Endothelial cell of umbilical vein (primary cell): ENCODE measurements at regions not wholly inside any gene's neighbourhood (a gene's known extent, or its start where the extent isn't known, plus 50 kb on each side); places are given as distances from the start of the nearest gene placed in this dataset.

Experiments
- BruUV-seq: library from RNA; stranded (reverse); fragments of 400-500 nt; replicated peaks from 2 replicates; lab custom pipeline; 2021; lab: Mats Ljungman, UMichigan
- CTCF ChIA-PET: fragments of 300-600, 350-600 bp; sonication (Branson Sonifier 250); formaldehyde crosslinking; loops from one replicate; lab custom pipeline; 2021; ENCODE audit warnings: antibody characterized with exemption, inconsistent platforms; lab: Charles Lee
- POLR2A ChIA-PET: fragments of 300-600, 350-600 bp; sonication (Branson Sonifier 250); formaldehyde crosslinking; loops from one replicate; lab custom pipeline; 2021; ENCODE audit warnings: antibody characterized with exemption, inconsistent platforms; lab: Charles Lee
- DNase-seq: peaks from one replicate; pipeline ENCODE4 v3.0.0-alpha.2; 2011; ENCODE audit warnings: low read depth, low spot score
- FAIRE-seq: peaks from 2 replicates; lab custom pipeline; 2011; peaks lifted over from hg19 to GRCh38; lab: Jason Lieb, UNC
- H2AFZ ChIP-seq: 2 replicates; pipeline ENCODE4 v1.6.0; 2012; ENCODE audit warnings: low read depth, low read length, control low read depth, inconsistent platforms
- H3K27ac ChIP-seq: 2 replicates; pipeline ENCODE4 v1.5.1; 2011; ENCODE audit warnings: low read depth, mild to moderate bottlenecking, control low read depth, low read length, moderate library complexity; ENCODE audit not compliant: insufficient read depth
- H3K27me3 ChIP-seq, 2 experiments: 2 replicates each; pipeline versions ENCODE4 v1.6.0 to v1.6.1; 2011; ENCODE audit warnings: low read length in 2 of 2, mixed read lengths in 1 of 2; ENCODE audit not compliant: control insufficient read depth in 2 of 2, insufficient read depth in 2 of 2
- H3K36me3 ChIP-seq, 2 experiments: 2 replicates in 1 of 2; 3 replicates in 1 of 2; pipeline ENCODE4 v1.5.1; 2011; ENCODE audit warnings: low read length in 2 of 2, mild to moderate bottlenecking in 1 of 2, moderate library complexity in 1 of 2; ENCODE audit not compliant: control insufficient read depth in 2 of 2, insufficient read depth in 2 of 2; ENCODE audit errors: extremely low read depth in 1 of 2
- H3K4me1 ChIP-seq: 3 replicates; pipeline ENCODE4 v1.5.1; 2011; ENCODE audit warnings: mild to moderate bottlenecking, low read length; ENCODE audit not compliant: control insufficient read depth, insufficient read depth; ENCODE audit errors: extremely low read depth
- H3K4me2 ChIP-seq: 2 replicates; pipeline ENCODE4 v1.6.1; 2011; ENCODE audit warnings: low read length, control low read depth, mixed read lengths; ENCODE audit not compliant: insufficient read depth
- H3K4me3 ChIP-seq, 3 experiments: fragments of 200-600 bp in 1 of 3; sonication (generic), shearing (Covaris generic) in 1 of 3; replicated peaks in 1 of 3; 2 replicates each; pipeline ENCODE4 v1.5.1; 2011 to 2016; ENCODE audit warnings: control low read depth in 3 of 3, low read length in 3 of 3, mild to moderate bottlenecking in 2 of 3, inconsistent platforms in 1 of 3, low read depth in 1 of 3, moderate library complexity in 1 of 3; ENCODE audit not compliant: insufficient read depth in 1 of 3
- H3K79me2 ChIP-seq: 2 replicates; pipeline ENCODE4 v1.6.0; 2012; ENCODE audit warnings: low read length, inconsistent platforms; ENCODE audit not compliant: control insufficient read depth, insufficient read depth
- H3K9ac ChIP-seq: replicated peaks from 2 replicates; pipeline ENCODE3; 2011; ENCODE audit warnings: low read length, control low read depth; ENCODE audit not compliant: insufficient read depth; ENCODE audit errors: extremely low read depth
- H3K9me1 ChIP-seq: replicated peaks from 3 replicates; pipeline ENCODE4 v1.6.0; 2011; ENCODE audit warnings: mild to moderate bottlenecking, low read length; ENCODE audit not compliant: control insufficient read depth, insufficient read depth; ENCODE audit errors: extremely low read depth
- H3K9me3 ChIP-seq: replicated peaks from 2 replicates; pipeline ENCODE4 v1.5.1; 2012; ENCODE audit warnings: low read length, inconsistent platforms; ENCODE audit not compliant: control insufficient read depth, insufficient read depth
- H4K20me1 ChIP-seq: replicated peaks from 2 replicates; pipeline ENCODE3; 2011; ENCODE audit warnings: mild to moderate bottlenecking, low read length; ENCODE audit not compliant: control insufficient read depth, insufficient read depth; ENCODE audit errors: extremely low read depth
- EZH2 ChIP-seq: IDR thresholded peaks from 2 replicates; pipeline ENCODE4 v1.6.1; 2012; ENCODE audit warnings: borderline replicate concordance, low read depth, mild to moderate bottlenecking, moderate library complexity, low read length, inconsistent platforms; ENCODE audit not compliant: severe bottlenecking
- FOS ChIP-seq: IDR thresholded peaks from 2 replicates; pipeline ENCODE4 v1.6.1; 2011; ENCODE audit warnings: mild to moderate bottlenecking, low read length, moderate library complexity, borderline replicate concordance; ENCODE audit not compliant: insufficient read depth
- GATA2 ChIP-seq: IDR thresholded peaks from 2 replicates; pipeline ENCODE4 v1.7.0; 2011; ENCODE audit warnings: low read depth, mild to moderate bottlenecking, moderate library complexity, mixed read lengths, low read length; ENCODE audit not compliant: insufficient read length, insufficient read depth
- JUN ChIP-seq: IDR thresholded peaks from 2 replicates; pipeline ENCODE4 v1.6.1; 2011; ENCODE audit warnings: borderline replicate concordance, low read depth; ENCODE audit not compliant: insufficient read length, insufficient read depth
- MYC ChIP-seq: IDR thresholded peaks from one replicate; pipeline ENCODE4 v1.6.1; 2011; ENCODE audit warnings: mild to moderate bottlenecking, low read depth, low read length
- POLR2A ChIP-seq: IDR thresholded peaks from 2 replicates; pipeline ENCODE4 v1.6.1; 2012; ENCODE audit warnings: low read depth, mild to moderate bottlenecking, control low read depth, low read length
- POLR2AphosphoS5 ChIP-seq: IDR thresholded peaks from 2 replicates; pipeline ENCODE4 v1.6.1; 2012; ENCODE audit warnings: low read depth, mild to moderate bottlenecking, control low read depth, low read length, moderate library complexity; ENCODE audit not compliant: insufficient read depth
- dilution Hi-C: fragments of 300-500 bp; cut with MboI; formaldehyde crosslinking; loops from one replicate; pipeline ENCODE4 v1.15.0; 2019; ENCODE audit warnings: low sequenced_read_pairs; ENCODE audit not compliant: extremely low pct_ligation_motif_present
- intact Hi-C: fragments of 100-400 bp; cut with micrococcal nuclease; formaldehyde crosslinking; loops from one replicate; pipeline ENCODE4 v1.10.0; 2022
- TF ChIP-seq, protein P1 (sequence below): IDR thresholded peaks from 2 replicates; pipeline ENCODE4 v1.6.1; 2011; ENCODE audit not compliant: insufficient read depth, insufficient read length
- TF ChIP-seq, protein P2 (sequence below), 2 donors: IDR thresholded peaks; 1 replicate in 1 of 2; 2 replicates in 1 of 2; pipeline ENCODE4 v1.5.1; 2011; ENCODE audit warnings: low read length in 2 of 2, mild to moderate bottlenecking in 2 of 2, moderate library complexity in 2 of 2, control low read depth in 1 of 2, inconsistent platforms in 1 of 2, low read depth in 1 of 2; ENCODE audit not compliant: insufficient read depth in 1 of 2; ENCODE audit errors: extremely low read depth in 1 of 2

DNA sequence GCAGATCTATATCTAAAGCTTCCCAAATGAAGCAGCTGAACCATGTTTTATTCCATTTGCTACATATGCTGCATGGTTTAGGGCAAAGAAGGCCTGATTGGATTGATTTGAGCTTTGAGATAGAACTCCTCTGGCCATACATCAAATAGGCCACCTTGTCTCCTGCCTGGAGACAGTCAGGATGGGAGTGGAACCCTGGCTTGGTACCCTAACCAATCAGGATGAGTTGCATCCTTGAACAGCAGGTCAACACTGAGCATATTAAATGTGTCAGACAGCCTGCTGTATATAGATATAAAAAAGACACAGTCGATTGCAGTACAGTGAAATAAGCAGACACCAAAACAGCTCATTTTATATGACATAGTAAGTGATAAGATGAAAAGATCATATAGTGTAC, 291.7 kb downstream of the NUAK1 start:
- Histone ChIP-seq H3K4me2 (no peak overlapping the region), H3K36me3 (no peaks in the 10 kb centered on the region), H3K4me3 (no peak overlapping the region), H3K27me3 (peaks cover 3 to 6% of the 10 kb centered on the region in 2 experiments), H3K9me1 (no peaks in the 10 kb centered on the region), H3K4me1 (peaks cover 14% of the 10 kb centered on the region), H3K9ac (no peak overlapping the region), H4K20me1 (no peaks in the 10 kb centered on the region), H3K9me3 (no peaks in the 10 kb centered on the region), H2AFZ (no peak overlapping the region), H3K27ac (no peak overlapping the region), H3K79me2 (no peaks in the 10 kb centered on the region)
- dilution Hi-C loops (no loop called here), intact Hi-C loops (no loop called here)
- TF ChIP-seq FOS, result no peak
- no peak for TF ChIP-seq POLR2A
- ChIA-PET CTCF (interaction anchor here (0.8 to 1.7 kb wide), 4 partner anchors 11 to 161 kb away, joined by 3 to 4 read pairs (median 3); no protein-coding TSS in a partner anchor), POLR2A (no interaction called here)
- FAIRE-seq, result no peak
- no TSS peak for BruUV-seq
- DNase-seq, result no peak

DNA sequence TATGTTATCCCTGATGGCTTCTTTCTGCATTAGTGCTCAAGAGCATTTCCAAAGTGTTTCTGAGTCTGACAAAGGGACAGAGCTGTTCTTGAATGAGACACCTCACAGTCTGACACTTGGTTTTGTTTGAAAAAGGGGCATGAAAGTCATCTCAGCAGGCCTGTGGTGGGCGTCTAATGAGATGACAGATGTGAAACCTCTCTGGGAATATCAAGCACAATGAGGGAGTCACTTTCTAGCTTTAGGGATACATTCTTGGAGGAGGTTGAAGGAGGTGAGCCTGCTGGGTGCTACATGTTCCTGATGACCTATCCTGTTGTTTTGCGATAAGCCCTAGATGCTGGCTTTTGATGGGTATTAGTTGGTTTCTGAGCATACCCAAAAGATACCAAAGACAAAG, 290.5 kb downstream of the NUAK1 start:
- ChIA-PET CTCF (no interaction called here), POLR2A (no interaction called here)
- Histone ChIP-seq H3K4me3 (no peak overlapping the region), H3K4me1 (peaks cover 21% of the 10 kb centered on the region), H3K9me1 (no peaks in the 10 kb centered on the region), H3K27me3 (peaks cover 3 to 6% of the 10 kb centered on the region in 2 experiments), H3K9me3 (no peaks in the 10 kb centered on the region), H3K79me2 (no peaks in the 10 kb centered on the region), H3K36me3 (no peaks in the 10 kb centered on the region), H3K27ac (no peak overlapping the region), H3K4me2 (no peak overlapping the region), H4K20me1 (no peaks in the 10 kb centered on the region), H2AFZ (no peak overlapping the region), H3K9ac (no peak overlapping the region)
- TF ChIP-seq FOS, result no peak
- no peak for TF ChIP-seq MYC
- no peak for TF ChIP-seq EZH2
- TF ChIP-seq, protein P1, sequence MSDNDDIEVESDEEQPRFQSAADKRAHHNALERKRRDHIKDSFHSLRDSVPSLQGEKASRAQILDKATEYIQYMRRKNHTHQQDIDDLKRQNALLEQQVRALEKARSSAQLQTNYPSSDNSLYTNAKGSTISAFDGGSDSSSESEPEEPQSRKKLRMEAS, result no peak
- TF ChIP-seq POLR2A, result no peak
- TF ChIP-seq GATA2, result no peak
- TF ChIP-seq, protein P2, sequence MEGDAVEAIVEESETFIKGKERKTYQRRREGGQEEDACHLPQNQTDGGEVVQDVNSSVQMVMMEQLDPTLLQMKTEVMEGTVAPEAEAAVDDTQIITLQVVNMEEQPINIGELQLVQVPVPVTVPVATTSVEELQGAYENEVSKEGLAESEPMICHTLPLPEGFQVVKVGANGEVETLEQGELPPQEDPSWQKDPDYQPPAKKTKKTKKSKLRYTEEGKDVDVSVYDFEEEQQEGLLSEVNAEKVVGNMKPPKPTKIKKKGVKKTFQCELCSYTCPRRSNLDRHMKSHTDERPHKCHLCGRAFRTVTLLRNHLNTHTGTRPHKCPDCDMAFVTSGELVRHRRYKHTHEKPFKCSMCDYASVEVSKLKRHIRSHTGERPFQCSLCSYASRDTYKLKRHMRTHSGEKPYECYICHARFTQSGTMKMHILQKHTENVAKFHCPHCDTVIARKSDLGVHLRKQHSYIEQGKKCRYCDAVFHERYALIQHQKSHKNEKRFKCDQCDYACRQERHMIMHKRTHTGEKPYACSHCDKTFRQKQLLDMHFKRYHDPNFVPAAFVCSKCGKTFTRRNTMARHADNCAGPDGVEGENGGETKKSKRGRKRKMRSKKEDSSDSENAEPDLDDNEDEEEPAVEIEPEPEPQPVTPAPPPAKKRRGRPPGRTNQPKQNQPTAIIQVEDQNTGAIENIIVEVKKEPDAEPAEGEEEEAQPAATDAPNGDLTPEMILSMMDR (IDR thresholded peaks at IDR 0.05; ENCODE audit: extremely low read depth in 1 of 2, insufficient read depth in 1 of 2, low read depth in 1 of 2, low read length in 2 of 2), result no peak
- no peak for TF ChIP-seq JUN
- TF ChIP-seq POLR2AphosphoS5, result no peak
- no TSS peak for BruUV-seq
- FAIRE-seq, result no peak
- dilution Hi-C loops (no loop called here), intact Hi-C loops (no loop called here)
- DNase-seq, result no peak
